Suprapubic skin (tissue), 4 donors: ENCODE measurements at regions not wholly inside any gene's neighbourhood (a gene's known extent, or its start where the extent isn't known, plus 50 kb on each side); places are given as distances from the start of the nearest gene placed in this dataset.

Source experiments
- DNase-seq, 2 donors: peaks; one replicate each; pipeline ENCODE4 v3.0.0-alpha.2; 2019; ENCODE audit warnings: low spot score in 2 of 2
- H3K27ac ChIP-seq: fragments of 200-600 bp; sonication (generic); one replicate; pipeline ENCODE4 v1.5.1; 2019
- H3K27me3 ChIP-seq: fragments of 200-600 bp; sonication (generic); one replicate; pipeline ENCODE4 v1.5.1; 2019
- H3K36me3 ChIP-seq: fragments of 200-600 bp; sonication (generic); one replicate; pipeline ENCODE4 v1.5.1; 2019
- H3K4me1 ChIP-seq: fragments of 200-600 bp; sonication (generic); one replicate; pipeline ENCODE4 v1.5.1; 2019
- H3K4me3 ChIP-seq: fragments of 200-600 bp; sonication (generic); one replicate; pipeline ENCODE4 v1.5.1; 2019; ENCODE audit warnings: mild to moderate bottlenecking
- H3K9me3 ChIP-seq: fragments of 200-600 bp; sonication (generic); one replicate; pipeline ENCODE4 v1.5.1; 2019
- CTCF ChIP-seq, 2 donors: fragments of 200-600 bp in 1 of 2; fragments of 450-650 bp in 1 of 2; sonication (generic) in 1 of 2; IDR thresholded peaks; one replicate each; pipeline ENCODE4 v1.5.1; 2016 to 2019; ENCODE audit warnings: antibody characterized with exemption in 2 of 2, mild to moderate bottlenecking in 1 of 2, moderate library complexity in 1 of 2
- EP300 ChIP-seq: sonication (generic); formaldehyde crosslinking; IDR thresholded peaks from one replicate; pipeline ENCODE4 v1.6.1; 2017; ENCODE audit warnings: antibody characterized with exemption
- POLR2A ChIP-seq, 2 donors: fragments of 450-650 bp; IDR thresholded peaks; one replicate each; pipeline ENCODE4 v1.6.1; 2017; ENCODE audit warnings: antibody characterized with exemption in 2 of 2, mild to moderate bottlenecking in 2 of 2, moderate library complexity in 2 of 2
- POLR2AphosphoS5 ChIP-seq, 3 donors: sonication (generic); formaldehyde crosslinking; IDR thresholded peaks; one replicate each; pipeline ENCODE4 v1.6.1; 2017; ENCODE audit warnings: antibody characterized with exemption in 3 of 3
- WGBS: methylation state at CpG from one replicate; pipeline ENCODE4 v1.1.5; 2018; 5-methylcytosine and 5-hydroxymethylcytosine counted together

- TF ChIP-seq CTCF (IDR thresholded peaks at IDR 0.05) (no peak), EP300 (no peak)
- peaks cover 4% of the 10 kb centered on the region for H3K4me1 ChIP-seq
- no peak overlapping the region for H3K27ac ChIP-seq
- H3K9me3 ChIP-seq: no peaks in the 10 kb centered on the region
- no peaks in the 10 kb centered on the region for H3K36me3 ChIP-seq
- DNase-seq: no peak
- no peak overlapping the region for H3K4me3 ChIP-seq
- H3K27me3 ChIP-seq: no peaks in the 10 kb centered on the region
- WGBS: 88% methylated on average over 2 of the region's 2 CpGs
Observed at GRCh38 chr12:115169981-115170380, 486.0 kb upstream of the TBX3 start.

DNA sequence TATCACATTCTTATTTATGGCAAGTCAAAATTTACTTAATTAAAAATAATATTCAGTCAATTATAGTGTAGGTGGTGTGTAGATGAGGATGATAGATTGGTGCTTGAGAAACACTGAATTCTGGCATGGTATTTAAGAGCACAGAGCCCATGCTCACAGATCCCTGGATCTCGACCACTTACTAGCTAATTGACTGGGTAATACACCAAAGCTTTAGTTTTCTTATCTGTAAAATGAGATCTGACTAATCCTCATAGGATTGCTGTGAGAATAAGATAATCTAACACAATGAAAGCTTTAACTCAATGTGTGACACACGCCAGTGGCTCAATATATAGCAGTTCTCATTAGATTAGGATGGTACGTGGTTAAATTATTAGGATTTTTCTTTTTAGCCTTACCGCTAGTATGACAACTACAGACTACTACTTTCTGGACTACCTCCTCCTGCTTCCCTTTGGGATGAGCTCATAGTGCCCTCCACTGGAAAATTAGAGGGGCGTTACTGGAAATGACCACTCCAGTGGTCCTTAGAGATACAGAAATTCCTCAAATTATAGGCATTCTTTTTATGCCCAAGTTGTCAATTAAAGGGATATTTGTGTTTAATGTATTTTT is 482.8 kb upstream of the TBX3 start:
- Histone ChIP-seq H3K27me3 (no peaks in the 10 kb centered on the region), H3K4me1 (no peaks in the 10 kb centered on the region), H3K27ac (no peak overlapping the region), H3K9me3 (no peaks in the 10 kb centered on the region), H3K4me3 (no peak overlapping the region), H3K36me3 (no peaks in the 10 kb centered on the region)
- TF ChIP-seq CTCF (IDR thresholded peaks at IDR 0.05) (no peak), EP300 (no peak)
- no peak for DNase-seq
- 69% methylated on average over 5 of the region's 5 CpGs for WGBS

GRCh38 chr12:115163710-115164109 is 479.7 kb upstream of the TBX3 start:
- no peaks in the 10 kb centered on the region for H3K27me3 ChIP-seq
- 90% methylated on average over 8 of the region's 8 CpGs for WGBS
- DNase-seq: no peak
- H3K27ac ChIP-seq: no peak overlapping the region
- no peaks in the 10 kb centered on the region for H3K9me3 ChIP-seq
- H3K36me3 ChIP-seq: no peaks in the 10 kb centered on the region
- no peaks in the 10 kb centered on the region for H3K4me1 ChIP-seq
- no peak overlapping the region for H3K4me3 ChIP-seq
- TF ChIP-seq POLR2AphosphoS5 (IDR thresholded peaks at IDR 0.05): no peak

DNA sequence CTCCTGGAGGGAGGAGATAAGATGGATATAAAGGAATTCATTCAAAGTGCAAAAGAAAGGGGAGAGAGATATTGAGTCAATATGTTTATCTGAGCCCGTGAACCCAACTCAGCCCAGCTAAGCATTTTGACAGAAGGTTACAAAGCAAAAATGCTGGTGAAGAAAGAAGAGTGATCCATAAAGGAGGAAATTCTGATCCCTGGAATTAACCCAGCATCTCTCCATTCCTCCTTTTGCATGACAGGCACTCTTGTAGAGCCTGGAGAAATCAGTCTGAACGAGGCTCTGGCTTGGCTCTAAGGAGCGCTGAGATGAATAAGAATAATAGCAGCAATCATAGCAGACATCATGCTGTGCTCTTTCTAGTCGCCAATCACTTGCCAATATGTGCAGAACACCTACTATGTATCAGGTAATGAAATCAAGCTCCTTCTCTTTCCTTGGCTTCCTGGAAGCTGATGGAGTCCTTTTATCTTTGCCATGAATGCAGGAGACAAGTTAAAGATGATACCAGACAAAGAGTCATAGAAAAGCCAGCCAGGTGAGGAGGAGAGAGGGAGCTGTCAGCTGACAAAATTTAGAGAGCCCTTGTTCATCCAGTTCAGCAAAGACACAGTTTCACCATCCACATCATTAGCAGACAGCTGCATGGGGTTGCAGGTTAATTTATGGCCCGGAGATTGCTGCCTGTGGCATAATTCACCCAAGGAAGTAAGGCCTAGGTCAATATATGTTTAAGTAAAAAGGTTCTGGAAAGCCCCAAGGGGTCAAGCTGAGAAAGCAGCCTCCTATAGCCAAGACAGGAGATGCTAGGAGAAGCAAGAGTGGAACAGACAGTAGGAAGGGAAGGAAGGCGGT is 476.5 kb upstream of the TBX3 start:
- no peak overlapping the region for H3K4me3 ChIP-seq
- 81% methylated on average over 6 of the region's 6 CpGs for WGBS
- H3K27me3 ChIP-seq: no peaks in the 10 kb centered on the region
- no peak for TF ChIP-seq POLR2A (IDR thresholded peaks at IDR 0.05)
- H3K27ac ChIP-seq: no peak overlapping the region
- no peaks in the 10 kb centered on the region for H3K4me1 ChIP-seq
- no peaks in the 10 kb centered on the region for H3K9me3 ChIP-seq
- H3K36me3 ChIP-seq: no peaks in the 10 kb centered on the region
- no peak for DNase-seq

DNA sequence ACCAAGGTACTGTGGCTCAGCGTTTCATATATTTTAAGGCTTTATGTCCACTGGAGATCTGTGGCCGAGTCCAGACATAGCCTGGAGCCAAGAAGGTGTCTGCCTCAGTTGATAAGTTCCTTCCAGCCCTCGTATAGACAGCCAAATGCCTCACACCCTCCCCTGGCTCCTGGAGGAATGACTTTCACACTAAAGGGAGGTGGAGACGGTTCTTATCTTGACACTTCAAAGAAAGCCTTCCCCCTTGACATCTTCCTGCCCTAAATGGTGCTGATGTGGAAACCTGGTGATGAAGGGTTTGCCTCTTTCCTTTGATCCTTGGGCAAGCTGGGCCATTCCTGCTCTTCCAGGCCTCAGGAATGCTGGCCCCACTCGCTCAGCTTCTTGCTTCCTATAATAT is 474.8 kb upstream of the TBX3 start:
- H3K9me3 ChIP-seq: no peaks in the 10 kb centered on the region
- no peaks in the 10 kb centered on the region for H3K27me3 ChIP-seq
- H3K4me3 ChIP-seq: no peak overlapping the region
- WGBS: 78% methylated on average over 5 of the region's 5 CpGs
- no peak for TF ChIP-seq POLR2AphosphoS5 (IDR thresholded peaks at IDR 0.05)
- no peak for TF ChIP-seq POLR2A (IDR thresholded peaks at IDR 0.05)
- H3K4me1 ChIP-seq: no peaks in the 10 kb centered on the region
- DNase-seq: no peak
- H3K36me3 ChIP-seq: no peaks in the 10 kb centered on the region
- no peak overlapping the region for H3K27ac ChIP-seq

GRCh38 chr12:115155665-115156645 is 472.0 kb upstream of the TBX3 start:
- WGBS: 80% methylated on average over 7 of the region's 7 CpGs
- no peak for DNase-seq
- H3K36me3 ChIP-seq: no peaks in the 10 kb centered on the region
- no peak overlapping the region for H3K27ac ChIP-seq
- no peaks in the 10 kb centered on the region for H3K27me3 ChIP-seq
- TF ChIP-seq POLR2AphosphoS5 (IDR thresholded peaks at IDR 0.05): no peak
- TF ChIP-seq CTCF (IDR thresholded peaks at IDR 0.05): no peak
- TF ChIP-seq EP300: no peak
- no peak for TF ChIP-seq POLR2A (IDR thresholded peaks at IDR 0.05)
- H3K9me3 ChIP-seq: no peaks in the 10 kb centered on the region
- no peaks in the 10 kb centered on the region for H3K4me1 ChIP-seq
- no peak overlapping the region for H3K4me3 ChIP-seq
